ENCODE measurements at regions not wholly inside any gene's neighbourhood (a gene's known extent, or its start where the extent isn't known, plus 50 kb on each side); places are given as distances from the start of the nearest gene placed in this dataset.
"Not testable (repeated sequence)": the region's sequence is repeated elsewhere in the genome, so short reads cannot be mapped to it uniquely, and the experiment has no call there.

DNA sequence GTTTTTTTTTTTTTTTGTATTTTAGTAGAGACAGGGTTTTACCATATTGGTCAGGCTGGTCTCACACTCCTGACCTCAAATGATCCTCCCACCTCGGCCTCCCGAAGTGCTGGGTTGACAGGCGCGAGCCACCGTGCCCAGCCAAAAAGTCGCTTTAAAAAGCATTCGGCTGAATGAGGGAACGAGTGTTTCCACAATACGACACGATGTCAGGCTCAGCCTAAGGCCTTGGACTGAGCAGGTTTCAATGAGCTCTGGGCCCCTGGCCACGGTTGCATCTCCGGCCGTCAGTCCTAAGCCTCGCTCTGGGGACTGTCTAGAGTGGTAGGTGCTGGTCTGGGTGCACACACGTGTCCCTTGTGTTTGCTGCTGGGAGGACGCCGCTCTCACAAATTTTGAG is 122.6 kb upstream of the ZNF469 start:
- not testable (repeated sequence) for H3K36me3 ChIP-seq (replicated peaks; ENCODE audit: insufficient read depth, low read depth); H3K79me2 ChIP-seq; DNase-seq (ENCODE audit: low spot score); H3K9me2 ChIP-seq (replicated peaks; ENCODE audit: insufficient read depth); H3K9me3 ChIP-seq (ENCODE audit: low read depth); H3K27ac ChIP-seq; H3K4me2 ChIP-seq; H3K4me3 ChIP-seq; H4K20me1 ChIP-seq (ENCODE audit: insufficient read depth, poor library complexity, severe bottlenecking); H2AFZ ChIP-seq; H3K27me3 ChIP-seq
- WGBS (ENCODE audit: low lambda C conversion rate, missing lambda C conversion rate), result 94% methylated on average over 17 of the region's 17 CpGs
- peaks cover 30% of the 10 kb centered on the region for H3K4me1 ChIP-seq (ENCODE audit: insufficient read depth)

GRCh38 chr16:88260881-88261665 is 121.7 kb upstream of the ZNF469 start:
- WGBS (ENCODE audit: low lambda C conversion rate, missing lambda C conversion rate), result 94% methylated on average over 26 of the region's 26 CpGs
- H4K20me1 ChIP-seq (ENCODE audit: insufficient read depth, poor library complexity, severe bottlenecking); H3K4me2 ChIP-seq; H2AFZ ChIP-seq; H3K9me3 ChIP-seq (ENCODE audit: low read depth); H3K27ac ChIP-seq; H3K36me3 ChIP-seq (replicated peaks; ENCODE audit: insufficient read depth, low read depth); H3K9me2 ChIP-seq (replicated peaks; ENCODE audit: insufficient read depth); H3K79me2 ChIP-seq; DNase-seq (ENCODE audit: low spot score); H3K27me3 ChIP-seq; H3K4me3 ChIP-seq: not testable (repeated sequence)
- peaks cover 35% of the 10 kb centered on the region for H3K4me1 ChIP-seq (ENCODE audit: insufficient read depth)

DNA sequence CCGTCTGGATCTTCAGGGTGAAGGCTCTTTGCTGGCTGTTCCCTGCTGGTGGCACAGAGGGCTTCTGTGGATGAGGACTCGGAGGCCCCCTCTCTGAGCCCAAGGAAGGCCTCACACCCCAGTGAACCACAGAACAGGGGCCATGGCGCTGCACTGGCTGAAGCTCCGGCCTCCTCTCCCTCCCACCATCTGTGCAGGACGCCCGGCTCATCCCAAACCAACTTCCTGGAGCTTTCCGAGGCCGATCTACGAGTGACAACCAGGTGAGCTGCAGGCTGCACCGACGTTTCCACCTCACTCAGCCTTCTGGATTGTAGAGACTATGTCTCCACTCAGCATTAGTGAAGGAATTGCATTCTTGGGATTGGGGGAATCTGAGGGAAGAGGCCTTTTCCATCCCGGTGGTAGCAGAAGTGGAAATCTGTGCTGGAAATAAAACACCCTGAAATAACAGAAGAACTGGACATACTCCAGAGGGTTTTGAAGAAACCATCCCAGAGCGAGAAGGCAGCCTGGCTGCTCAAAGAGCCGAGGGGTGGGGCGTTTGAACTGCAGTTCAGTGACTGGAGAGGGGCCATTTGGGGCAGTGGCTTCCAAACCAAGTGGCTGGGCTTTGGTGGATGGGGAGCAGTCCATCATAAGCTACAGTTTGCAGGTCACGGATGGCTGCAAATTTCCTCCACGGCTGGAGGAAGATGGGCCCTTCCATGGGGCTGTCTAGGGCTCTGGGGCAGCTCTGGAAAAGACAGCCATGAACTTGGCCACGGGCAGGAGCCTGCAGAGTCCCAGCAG is 120.7 kb upstream of the ZNF469 start:
- H3K27me3 ChIP-seq; H3K36me3 ChIP-seq (replicated peaks; ENCODE audit: insufficient read depth, low read depth); H3K9me3 ChIP-seq (ENCODE audit: low read depth); H3K79me2 ChIP-seq; H2AFZ ChIP-seq; H3K9me2 ChIP-seq (replicated peaks; ENCODE audit: insufficient read depth); DNase-seq (ENCODE audit: low spot score); H3K4me3 ChIP-seq; H4K20me1 ChIP-seq (ENCODE audit: insufficient read depth, poor library complexity, severe bottlenecking): not testable (repeated sequence)
- Histone ChIP-seq H3K4me1 (ENCODE audit: insufficient read depth) (peaks cover 35% of the 10 kb centered on the region), H3K27ac (peak overlapping the region; percentile 91), H3K4me2 (peak overlapping the region; percentile 67)
- WGBS (ENCODE audit: low lambda C conversion rate, missing lambda C conversion rate), result 65% methylated on average over 18 of the region's 18 CpGs

DNA sequence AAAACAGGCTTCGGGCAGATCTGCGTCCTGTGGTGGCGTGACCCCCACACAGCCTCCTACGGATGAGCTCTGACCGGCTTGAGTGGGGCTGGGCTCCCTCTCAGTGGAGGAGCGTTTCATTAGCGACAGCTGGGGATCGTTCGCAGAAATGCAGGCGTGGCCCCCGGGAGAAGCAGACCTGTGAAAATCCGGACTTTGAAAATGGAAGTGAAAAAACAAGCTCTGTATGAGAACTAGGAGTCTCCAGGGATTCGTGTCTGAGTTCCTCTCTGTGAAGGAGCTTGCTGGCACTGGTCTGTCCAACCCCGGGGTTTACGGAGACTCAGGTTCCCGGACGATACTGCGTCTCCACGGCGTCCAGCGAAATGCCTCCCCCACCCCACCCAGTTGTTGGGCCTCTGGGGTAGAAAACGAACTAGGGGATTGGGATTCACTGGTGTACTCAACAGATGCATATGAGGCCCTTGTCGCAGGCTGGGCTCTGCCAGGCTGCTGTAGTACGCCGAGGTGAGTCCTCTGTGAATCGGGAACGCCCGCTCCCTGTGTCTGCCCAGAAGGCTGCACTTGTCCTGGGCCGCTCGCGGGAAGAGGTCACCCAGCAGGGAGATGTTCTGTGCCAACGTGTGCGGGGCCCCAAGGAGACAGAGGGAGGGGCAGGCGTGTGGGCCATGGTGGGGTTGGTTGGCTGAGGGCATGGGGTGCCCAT is 119.7 kb upstream of the ZNF469 start:
- 53% methylated on average over 32 of the region's 34 CpGs for WGBS (ENCODE audit: low lambda C conversion rate, missing lambda C conversion rate)
- H3K4me1 ChIP-seq (ENCODE audit: insufficient read depth), result peaks cover 35% of the 10 kb centered on the region
- TF ChIP-seq CTCF (IDR thresholded peaks at IDR 0.05; ENCODE audit: poor library complexity), result peak; percentile 27

GRCh38 chr16:88263681-88264287 is 119.0 kb upstream of the ZNF469 start:
- H3K27me3 ChIP-seq; H3K27ac ChIP-seq; H3K36me3 ChIP-seq (replicated peaks; ENCODE audit: insufficient read depth, low read depth); H2AFZ ChIP-seq; H3K9me3 ChIP-seq (ENCODE audit: low read depth); H3K9me2 ChIP-seq (replicated peaks; ENCODE audit: insufficient read depth); H3K79me2 ChIP-seq; H4K20me1 ChIP-seq (ENCODE audit: insufficient read depth, poor library complexity, severe bottlenecking); H3K4me2 ChIP-seq; H3K4me3 ChIP-seq; DNase-seq (ENCODE audit: low spot score): not testable (repeated sequence)
- 98% methylated on average over 13 of the region's 17 CpGs for WGBS (ENCODE audit: low lambda C conversion rate, missing lambda C conversion rate)
- peaks cover 35% of the 10 kb centered on the region for H3K4me1 ChIP-seq (ENCODE audit: insufficient read depth)

More for the DNA sequence above, 119.7 kb upstream of the ZNF469 start:
- peak overlapping the region; percentile 56 for H3K4me2 ChIP-seq
- not testable (repeated sequence) for H3K27me3 ChIP-seq; H3K9me2 ChIP-seq (replicated peaks; ENCODE audit: insufficient read depth); H3K9me3 ChIP-seq (ENCODE audit: low read depth); H3K79me2 ChIP-seq; H3K36me3 ChIP-seq (replicated peaks; ENCODE audit: insufficient read depth, low read depth); H3K4me3 ChIP-seq; H4K20me1 ChIP-seq (ENCODE audit: insufficient read depth, poor library complexity, severe bottlenecking); H2AFZ ChIP-seq
- H3K27ac ChIP-seq, result peak overlapping the region; percentile 92
- peak; percentile 83 for DNase-seq (ENCODE audit: low spot score)

Measured in hepatocyte (in vitro differentiated cells).